Ovary (tissue), 7 donors: ENCODE measurements at regions not wholly inside any gene's neighbourhood (a gene's known extent, or its start where the extent isn't known, plus 50 kb on each side); places are given as distances from the start of the nearest gene placed in this dataset.

Source experiments
- DNase-seq, 5 donors: peaks; one replicate each; pipeline ENCODE4 v3.0.0-alpha.2; 2019 to 2020
- H3K27ac ChIP-seq, 2 donors: fragments of 200-600 bp; one replicate each; pipeline versions ENCODE4 v1.5.1 to v1.8.0; 2019 to 2022
- H3K27me3 ChIP-seq: fragments of 200-600 bp; one replicate; pipeline ENCODE4 v1.8.0; 2022
- H3K36me3 ChIP-seq: fragments of 200-600 bp; sonication (generic); one replicate; pipeline ENCODE4 v1.5.1; 2019
- H3K4me1 ChIP-seq: one replicate; pipeline ENCODE4 v1.8.1; 2013; ENCODE audit warnings: mild to moderate bottlenecking, moderate library complexity; ENCODE audit not compliant: insufficient read depth
- H3K4me3 ChIP-seq: fragments of 200-600 bp; sonication (generic); one replicate; pipeline ENCODE4 v1.5.1; 2017
- H3K9me3 ChIP-seq, 2 donors: fragments of 200-600 bp in 1 of 2; sonication (generic) in 1 of 2; one replicate each; pipeline versions ENCODE4 v1.5.1 to v1.8.1; 2013 to 2019; ENCODE audit warnings: mild to moderate bottlenecking in 1 of 2, moderate library complexity in 1 of 2
- EP300 ChIP-seq: sonication (generic); formaldehyde crosslinking; IDR thresholded peaks from one replicate; pipeline ENCODE4 v1.6.1; 2017; ENCODE audit warnings: antibody characterized with exemption
- POLR2A ChIP-seq: fragments of 450-650 bp; IDR thresholded peaks from one replicate; pipeline ENCODE4 v1.6.1; 2017; ENCODE audit warnings: antibody characterized with exemption, mild to moderate bottlenecking, moderate library complexity
- WGBS, 3 donors: extraction: QIAGEN DNeasy Blood & Tissue Kit in 1 of 3; methylation state at CpG; one replicate each; pipeline versions ENCODE4 v1.1.5 to v1.1.7; 2013 to 2017; 5-methylcytosine and 5-hydroxymethylcytosine counted together
- intact Hi-C, 4 donors: fragments of 100-400 bp; cut with DNase I; formaldehyde crosslinking; loops; one replicate each; pipeline versions ENCODE4 v1.11.0 to v1.15.1; 2022 to 2023
- TF ChIP-seq, protein P1 (sequence below), 3 donors: fragments of 450-650 bp in 2 of 3; fragments of 200-600 bp in 1 of 3; IDR thresholded peaks; one replicate each; pipeline versions ENCODE4 v1.5.1 to v1.8.0; 2016 to 2022; ENCODE audit warnings: antibody characterized with exemption in 3 of 3, mild to moderate bottlenecking in 1 of 3
- donor health status: DM: no; HTN: no; CAD: no; lungs with moderate emphysema.
- donor health status: DM: no; HTN: no; CAD: no.
- donor health status: Bipolar disorder and iron deficiency.
- donor health status: DM: no; HTN: no; CAD: no.
- donor health status: DM: yes; HTN: yes; CAD: no.

DNA sequence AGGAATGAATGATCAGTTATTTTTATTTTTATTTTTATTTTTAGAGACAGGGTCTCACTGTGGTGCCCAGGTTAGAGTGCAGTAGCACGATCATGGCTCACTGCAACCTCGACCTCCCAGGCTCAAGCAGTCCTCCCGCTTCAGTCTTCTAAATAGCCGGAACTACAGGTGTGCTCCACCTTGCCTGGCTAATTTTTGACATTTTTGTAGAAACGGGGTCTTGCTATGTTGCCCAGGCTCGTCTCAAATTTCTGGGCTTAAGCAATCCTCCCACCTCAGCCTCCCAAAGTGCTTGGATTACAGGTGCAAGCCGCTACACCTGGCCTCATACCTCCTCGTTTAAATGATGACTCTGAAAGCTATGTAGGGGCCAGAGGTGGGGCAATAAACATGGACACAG lies 706.0 kb downstream of the MED13L start:
- TF ChIP-seq, protein P1, sequence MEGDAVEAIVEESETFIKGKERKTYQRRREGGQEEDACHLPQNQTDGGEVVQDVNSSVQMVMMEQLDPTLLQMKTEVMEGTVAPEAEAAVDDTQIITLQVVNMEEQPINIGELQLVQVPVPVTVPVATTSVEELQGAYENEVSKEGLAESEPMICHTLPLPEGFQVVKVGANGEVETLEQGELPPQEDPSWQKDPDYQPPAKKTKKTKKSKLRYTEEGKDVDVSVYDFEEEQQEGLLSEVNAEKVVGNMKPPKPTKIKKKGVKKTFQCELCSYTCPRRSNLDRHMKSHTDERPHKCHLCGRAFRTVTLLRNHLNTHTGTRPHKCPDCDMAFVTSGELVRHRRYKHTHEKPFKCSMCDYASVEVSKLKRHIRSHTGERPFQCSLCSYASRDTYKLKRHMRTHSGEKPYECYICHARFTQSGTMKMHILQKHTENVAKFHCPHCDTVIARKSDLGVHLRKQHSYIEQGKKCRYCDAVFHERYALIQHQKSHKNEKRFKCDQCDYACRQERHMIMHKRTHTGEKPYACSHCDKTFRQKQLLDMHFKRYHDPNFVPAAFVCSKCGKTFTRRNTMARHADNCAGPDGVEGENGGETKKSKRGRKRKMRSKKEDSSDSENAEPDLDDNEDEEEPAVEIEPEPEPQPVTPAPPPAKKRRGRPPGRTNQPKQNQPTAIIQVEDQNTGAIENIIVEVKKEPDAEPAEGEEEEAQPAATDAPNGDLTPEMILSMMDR (IDR thresholded peaks at IDR 0.05): no peak
- TF ChIP-seq POLR2A (no peak), EP300 (no peak)
- 84 to 88% (median 85%) methylated on average over 8 of the region's 8 CpGs for WGBS, 3 donors
- Histone ChIP-seq H3K4me1 (no peaks in the 10 kb centered on the region), H3K4me3 (no peak overlapping the region), H3K27ac (no peak overlapping the region), H3K27me3 (no peaks in the 10 kb centered on the region), H3K36me3 (no peaks in the 10 kb centered on the region), H3K9me3 (no peaks in the 10 kb centered on the region)
- intact Hi-C loops: no loop called here
- no peak for DNase-seq

DNA sequence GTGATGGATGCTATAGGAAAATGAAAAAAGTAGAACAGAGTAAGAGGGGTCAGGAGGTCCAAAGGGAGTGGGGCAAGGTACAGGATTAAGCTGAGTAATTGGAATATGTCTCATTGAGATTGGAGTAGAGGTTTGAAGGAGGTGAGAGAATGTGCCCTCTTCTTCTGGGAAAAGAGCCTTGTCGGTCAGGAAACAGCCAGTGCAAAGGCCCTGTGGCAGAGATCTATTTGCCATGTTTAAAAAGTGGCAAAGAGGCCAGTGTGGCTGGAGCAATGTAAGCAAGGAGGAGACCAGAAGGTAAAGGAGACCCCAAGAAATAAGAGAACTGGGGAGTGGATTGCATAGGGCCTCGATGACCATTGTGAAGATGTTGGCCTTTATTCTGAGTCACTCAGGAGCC lies 706.5 kb downstream of the MED13L start:
- 68 to 96% (median 94%) methylated on average over 2 of the region's 2 CpGs for WGBS, 3 donors
- H3K27ac ChIP-seq: no peak overlapping the region
- intact Hi-C loops: no loop called here

DNA sequence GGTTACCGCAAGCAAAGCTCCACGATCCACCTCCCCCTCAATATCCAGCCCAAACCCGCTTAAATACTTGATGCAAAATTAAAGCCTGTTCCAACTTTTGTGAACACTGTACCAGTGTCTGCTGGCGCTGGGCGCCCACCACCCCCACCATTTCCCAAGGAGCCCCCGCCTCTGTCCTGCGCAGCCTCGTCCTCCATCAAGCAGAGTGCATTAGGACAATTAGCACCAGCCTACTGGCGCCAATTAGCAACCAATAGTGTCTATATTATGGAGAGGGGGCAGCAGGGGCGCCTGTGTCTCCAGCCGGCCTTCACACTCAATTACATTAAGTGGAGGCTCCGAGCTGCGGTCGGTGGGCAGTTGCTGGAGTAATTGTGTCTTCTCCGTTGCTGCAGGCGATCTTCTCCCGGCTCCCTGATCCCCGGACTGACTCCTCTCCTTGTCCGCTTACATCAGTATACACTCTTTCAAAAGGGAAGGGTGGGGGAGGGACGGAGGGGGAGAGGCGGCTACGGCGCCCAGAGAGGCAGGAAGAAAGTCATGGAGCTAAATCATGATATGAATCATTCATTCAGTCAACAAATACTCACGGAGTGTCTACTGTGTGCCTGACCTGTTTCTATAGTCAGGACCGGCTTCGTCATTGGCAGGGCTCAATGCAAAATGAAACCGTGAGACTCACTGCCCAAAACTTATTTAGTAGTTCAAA lies 707.3 kb downstream of the MED13L start:
- Histone ChIP-seq H3K9me3 (no peaks in the 10 kb centered on the region), H3K4me3 (no peak overlapping the region), H3K27me3 (no peaks in the 10 kb centered on the region), H3K36me3 (no peaks in the 10 kb centered on the region), H3K4me1 (no peaks in the 10 kb centered on the region), H3K27ac (no peak overlapping the region)
- DNase-seq: no peak
- intact Hi-C loops: no loop called here
- 69 to 86% (median 82%) methylated on average over 27 of the region's 27 CpGs for WGBS, 3 donors
- TF ChIP-seq, protein P1 (IDR thresholded peaks at IDR 0.05): no peak
- TF ChIP-seq POLR2A: no peak
- no peak for TF ChIP-seq EP300

More for the DNA sequence above, 706.5 kb downstream of the MED13L start:
- no peak for DNase-seq
- no peaks in the 10 kb centered on the region for H3K4me1 ChIP-seq
- no peaks in the 10 kb centered on the region for H3K9me3 ChIP-seq
- TF ChIP-seq, protein P1 (IDR thresholded peaks at IDR 0.05): no peak
- no peak for TF ChIP-seq EP300
- TF ChIP-seq POLR2A: no peak
- H3K4me3 ChIP-seq: no peak overlapping the region
- no peaks in the 10 kb centered on the region for H3K27me3 ChIP-seq
- H3K36me3 ChIP-seq: no peaks in the 10 kb centered on the region

DNA sequence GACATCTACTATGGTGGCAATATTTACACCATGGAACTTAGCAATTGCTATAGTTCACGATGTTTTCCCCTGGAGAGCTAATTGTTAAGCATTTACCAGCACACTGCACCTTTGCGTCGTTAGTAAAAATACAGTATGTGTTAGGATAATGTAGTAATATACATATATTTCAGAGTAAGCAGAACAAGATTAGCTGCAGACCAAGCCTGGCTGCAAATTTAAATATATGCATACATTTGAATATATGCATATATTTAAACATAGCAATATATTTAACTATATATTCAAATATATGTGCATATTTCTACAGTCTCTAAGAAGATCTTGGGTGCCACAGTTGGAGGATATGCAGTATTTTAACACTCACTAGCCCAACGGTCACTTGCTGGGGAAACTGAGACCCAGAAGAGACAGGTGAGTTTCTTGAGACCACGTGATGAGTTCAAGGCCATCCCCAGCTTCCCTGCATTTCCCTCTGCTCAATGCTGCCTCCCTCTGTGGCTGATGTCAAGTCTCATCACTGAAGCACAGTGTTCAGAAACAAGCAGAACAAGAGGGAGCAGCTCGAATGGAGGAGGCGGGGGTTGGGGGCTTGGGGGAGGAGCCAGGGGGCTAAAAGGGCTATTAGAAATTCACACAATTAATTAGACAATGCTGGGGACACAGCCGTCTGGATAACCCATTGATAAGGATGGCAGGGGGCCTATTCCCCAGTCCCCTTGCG lies 708.0 kb downstream of the MED13L start:
- H3K4me3 ChIP-seq: no peak overlapping the region
- no peaks in the 10 kb centered on the region for H3K9me3 ChIP-seq
- H3K36me3 ChIP-seq: no peaks in the 10 kb centered on the region
- no peak overlapping the region for H3K27ac ChIP-seq
- H3K27me3 ChIP-seq: no peaks in the 10 kb centered on the region
- no peak for DNase-seq
- TF ChIP-seq POLR2A (no peak), EP300 (no peak)
- TF ChIP-seq, protein P1 (IDR thresholded peaks at IDR 0.05): no peak
- no peaks in the 10 kb centered on the region for H3K4me1 ChIP-seq
- 59 to 68% (median 68%) methylated on average over 9 of the region's 9 CpGs for WGBS, 3 donors
- intact Hi-C loops: no loop called here
